ENCODE measurements at regions not wholly inside any gene's neighbourhood (a gene's known extent, or its start where the extent isn't known, plus 50 kb on each side); places are given as distances from the start of the nearest gene placed in this dataset.

GRCh38 chr2:175829741-175830140 lies 172.3 kb downstream of the LNPK start:
- no peak for TF ChIP-seq CTCF (IDR thresholded peaks at IDR 0.05; ENCODE audit: insufficient read depth, low read depth, low read length)
- no peak for TF ChIP-seq EZH2 (IDR thresholded peaks at IDR 0.05; ENCODE audit: insufficient read depth, low read length)
